ENCODE measurements at regions not wholly inside any gene's neighbourhood (a gene's known extent, or its start where the extent isn't known, plus 50 kb on each side); places are given as distances from the start of the nearest gene placed in this dataset.

- H3K4me3 ChIP-seq (ENCODE audit: low read depth, low read length), result no peak overlapping the region
- no peak for TF ChIP-seq CTCF (IDR thresholded peaks at IDR 0.05; ENCODE audit: low read depth, low read length)
- DNase-seq, result no peak
- no peaks in the 10 kb centered on the region for H3K4me1 ChIP-seq
- H3K9me3 ChIP-seq, result no peaks in the 10 kb centered on the region
- no peaks in the 10 kb centered on the region for H3K27me3 ChIP-seq
- H3K36me3 ChIP-seq, result no peaks in the 10 kb centered on the region
These were observed 895.7 kb downstream of the XPNPEP1 start for GRCh38 chr10:109027534-109028185.

GRCh38 chr10:109025172-109025571 is 898.1 kb downstream of the XPNPEP1 start:
- Histone ChIP-seq H3K4me1 (no peaks in the 10 kb centered on the region), H3K4me3 (ENCODE audit: low read depth, low read length) (no peak overlapping the region), H3K9me3 (no peaks in the 10 kb centered on the region), H3K36me3 (no peaks in the 10 kb centered on the region), H3K27me3 (no peaks in the 10 kb centered on the region)
- TF ChIP-seq CTCF (IDR thresholded peaks at IDR 0.05; ENCODE audit: low read depth, low read length), result no peak
- DNase-seq, result no peak

GRCh38 chr10:109022417-109023049 is 900.8 kb downstream of the XPNPEP1 start:
- Histone ChIP-seq H3K4me3 (ENCODE audit: low read depth, low read length) (no peak overlapping the region), H3K9me3 (no peaks in the 10 kb centered on the region), H3K36me3 (no peaks in the 10 kb centered on the region), H3K4me1 (0 out of 2 replicates have a peak, but pooled peaks cover 4% of the 10 kb centered on the region), H3K27me3 (no peaks in the 10 kb centered on the region)
- TF ChIP-seq CTCF (IDR thresholded peaks at IDR 0.05; ENCODE audit: low read depth, low read length), result no peak
- DNase-seq, result no peak

GRCh38 chr10:109019001-109019424 is 904.3 kb downstream of the XPNPEP1 start:
- H3K4me3 ChIP-seq (ENCODE audit: low read depth, low read length), result no peak overlapping the region
- no peaks in the 10 kb centered on the region for H3K36me3 ChIP-seq
- 0 out of 2 replicates have a peak, but pooled peaks cover 4% of the 10 kb centered on the region for H3K4me1 ChIP-seq
- TF ChIP-seq CTCF (IDR thresholded peaks at IDR 0.05; ENCODE audit: low read depth, low read length), result peak; percentile 47
- no peak for DNase-seq
- H3K9me3 ChIP-seq, result no peaks in the 10 kb centered on the region
- no peaks in the 10 kb centered on the region for H3K27me3 ChIP-seq

- Histone ChIP-seq H3K4me3 (ENCODE audit: low read depth, low read length) (no peak overlapping the region), H3K9me3 (no peaks in the 10 kb centered on the region), H3K27me3 (no peaks in the 10 kb centered on the region), H3K4me1 (no peaks in the 10 kb centered on the region), H3K36me3 (no peaks in the 10 kb centered on the region)
- TF ChIP-seq CTCF (IDR thresholded peaks at IDR 0.05; ENCODE audit: low read depth, low read length), result no peak
- DNase-seq, result no peak
These were observed 915.8 kb downstream of the XPNPEP1 start for GRCh38 chr10:109007514-109007913.

GRCh38 chr10:108990441-108990840 is 932.9 kb downstream of the XPNPEP1 start:
- Histone ChIP-seq H3K36me3 (no peaks in the 10 kb centered on the region), H3K27me3 (no peaks in the 10 kb centered on the region), H3K4me1 (no peaks in the 10 kb centered on the region), H3K9me3 (no peaks in the 10 kb centered on the region), H3K4me3 (ENCODE audit: low read depth, low read length) (no peak overlapping the region)
- TF ChIP-seq CTCF (IDR thresholded peaks at IDR 0.05; ENCODE audit: low read depth, low read length), result no peak
- DNase-seq, result no peak
